OCI-LY3 (cell line): ENCODE measurements at regions not wholly inside any gene's neighbourhood (a gene's known extent, or its start where the extent isn't known, plus 50 kb on each side); places are given as distances from the start of the nearest gene placed in this dataset.

ENCODE experiments used
- EZH2phosphoT487 ChIP-seq: fragments of 200-600 bp; shearing (Covaris generic); IDR thresholded peaks from 2 replicates; pipeline ENCODE4 v1.6.1; 2018; ENCODE audit warnings: antibody characterized with exemption, mixed run types, low read depth
- TF ChIP-seq, protein P1 (sequence below): fragments of 200-600, 300-600 bp; sonication (generic); IDR thresholded peaks from 2 replicates; pipeline ENCODE4 v1.5.1; 2014; ENCODE audit warnings: antibody characterized with exemption, low read length, low read depth

DNA sequence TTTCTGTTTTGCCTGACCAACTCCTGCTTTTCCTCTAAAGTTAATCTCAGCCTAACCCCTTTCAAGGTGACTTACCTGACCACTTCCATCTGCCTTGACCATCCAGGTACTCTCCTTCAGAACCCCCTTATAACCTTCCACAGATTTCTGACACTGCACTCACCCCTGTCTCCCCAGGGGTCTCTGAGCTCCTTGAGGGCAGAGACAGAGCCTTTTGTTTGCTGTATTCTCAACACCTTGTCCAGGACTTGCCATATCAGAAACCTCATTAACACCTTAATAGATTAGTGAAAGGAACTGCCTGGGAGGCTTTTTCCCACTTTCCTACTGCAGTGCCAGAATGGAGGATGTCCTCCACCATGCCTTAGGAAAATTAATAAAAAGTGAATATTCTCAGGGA, 119.7 kb upstream of the SERPINE2 start:
- TF ChIP-seq, protein P1, sequence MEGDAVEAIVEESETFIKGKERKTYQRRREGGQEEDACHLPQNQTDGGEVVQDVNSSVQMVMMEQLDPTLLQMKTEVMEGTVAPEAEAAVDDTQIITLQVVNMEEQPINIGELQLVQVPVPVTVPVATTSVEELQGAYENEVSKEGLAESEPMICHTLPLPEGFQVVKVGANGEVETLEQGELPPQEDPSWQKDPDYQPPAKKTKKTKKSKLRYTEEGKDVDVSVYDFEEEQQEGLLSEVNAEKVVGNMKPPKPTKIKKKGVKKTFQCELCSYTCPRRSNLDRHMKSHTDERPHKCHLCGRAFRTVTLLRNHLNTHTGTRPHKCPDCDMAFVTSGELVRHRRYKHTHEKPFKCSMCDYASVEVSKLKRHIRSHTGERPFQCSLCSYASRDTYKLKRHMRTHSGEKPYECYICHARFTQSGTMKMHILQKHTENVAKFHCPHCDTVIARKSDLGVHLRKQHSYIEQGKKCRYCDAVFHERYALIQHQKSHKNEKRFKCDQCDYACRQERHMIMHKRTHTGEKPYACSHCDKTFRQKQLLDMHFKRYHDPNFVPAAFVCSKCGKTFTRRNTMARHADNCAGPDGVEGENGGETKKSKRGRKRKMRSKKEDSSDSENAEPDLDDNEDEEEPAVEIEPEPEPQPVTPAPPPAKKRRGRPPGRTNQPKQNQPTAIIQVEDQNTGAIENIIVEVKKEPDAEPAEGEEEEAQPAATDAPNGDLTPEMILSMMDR = no peak
- TF ChIP-seq EZH2phosphoT487 = no peak
